VCaP (cell line): ENCODE measurements at regions not wholly inside any gene's neighbourhood (a gene's known extent, or its start where the extent isn't known, plus 50 kb on each side); places are given as distances from the start of the nearest gene placed in this dataset.

Source experiments
- H3K27ac ChIP-seq: fragments of 450-650 bp; 2 replicates; pipeline ENCODE4 v1.5.1; 2017
- CTCF ChIP-seq: fragments of 450-650 bp; conservative IDR thresholded peaks from 2 replicates; pipeline ENCODE4 v1.5.1; 2017; ENCODE audit warnings: mild to moderate bottlenecking, moderate library complexity

GRCh38 chr2:204441316-204441715, 104.0 kb upstream of the PARD3B start:
- H3K27ac ChIP-seq, result no peak overlapping the region
- no peak for TF ChIP-seq CTCF

- no peak overlapping the region for H3K27ac ChIP-seq
- no peak for TF ChIP-seq CTCF
These were observed 100.1 kb upstream of the PARD3B start for GRCh38 chr2:204445149-204445548.

GRCh38 chr2:204447722-204448121, 97.6 kb upstream of the PARD3B start:
- H3K27ac ChIP-seq, result no peak overlapping the region
- no peak for TF ChIP-seq CTCF

- no peak overlapping the region for H3K27ac ChIP-seq
- TF ChIP-seq CTCF, result no peak
These were observed 95.3 kb upstream of the PARD3B start for GRCh38 chr2:204449977-204450376.

- no peak for TF ChIP-seq CTCF
These were observed 93.5 kb upstream of the PARD3B start for GRCh38 chr2:204451766-204452165.

GRCh38 chr2:204452464-204453023, 92.7 kb upstream of the PARD3B start:
- TF ChIP-seq CTCF, result no peak
- no peak overlapping the region for H3K27ac ChIP-seq

More at GRCh38 chr2:204451766-204452165, 93.5 kb upstream of the PARD3B start:
- H3K27ac ChIP-seq, result no peak overlapping the region

GRCh38 chr2:204453730-204454167, 91.5 kb upstream of the PARD3B start:
- no peak for TF ChIP-seq CTCF
- peak overlapping the region; percentile 70 for H3K27ac ChIP-seq
